ENCODE measurements at regions not wholly inside any gene's neighbourhood (a gene's known extent, or its start where the extent isn't known, plus 50 kb on each side); places are given as distances from the start of the nearest gene placed in this dataset.
A peak's percentile ranks its signal among the peaks of the same experiment; 100 is the strongest.

DNA sequence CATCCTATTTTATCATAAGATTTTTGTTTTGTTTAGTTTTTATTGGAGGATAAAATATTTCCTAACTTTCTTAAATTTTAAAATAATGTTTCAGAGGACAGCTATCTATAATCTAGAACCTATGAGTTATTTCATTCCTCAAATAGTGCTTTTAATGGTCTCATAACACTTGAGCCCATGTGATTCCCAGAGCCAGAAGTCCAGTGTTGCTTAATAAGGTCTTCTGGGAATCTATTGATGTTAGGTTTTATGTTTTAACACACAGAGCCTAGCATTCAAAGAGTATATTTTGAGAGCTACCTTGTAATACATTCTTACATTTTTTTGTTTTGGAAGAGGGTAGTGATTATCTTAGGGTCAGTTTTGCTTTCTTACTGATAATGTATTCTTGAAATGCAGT, 200.2 kb downstream of the CENPW start:
- Mint-ChIP-seq H3K27ac (no peak overlapping the region), H3K4me3 (no peak overlapping the region), H3K27me3 (ENCODE audit: low read depth) (no peaks in the 10 kb centered on the region), H3K36me3 (peaks cover 6% of the 10 kb centered on the region), H3K4me1 (peaks cover 48% of the 10 kb centered on the region), H3K9me3 (peaks cover 12% of the 10 kb centered on the region)
- no peak for DNase-seq (ENCODE audit: low spot score in 2 of 2, unreplicated experiment in 2 of 2)
- TF ChIP-seq, protein P1, sequence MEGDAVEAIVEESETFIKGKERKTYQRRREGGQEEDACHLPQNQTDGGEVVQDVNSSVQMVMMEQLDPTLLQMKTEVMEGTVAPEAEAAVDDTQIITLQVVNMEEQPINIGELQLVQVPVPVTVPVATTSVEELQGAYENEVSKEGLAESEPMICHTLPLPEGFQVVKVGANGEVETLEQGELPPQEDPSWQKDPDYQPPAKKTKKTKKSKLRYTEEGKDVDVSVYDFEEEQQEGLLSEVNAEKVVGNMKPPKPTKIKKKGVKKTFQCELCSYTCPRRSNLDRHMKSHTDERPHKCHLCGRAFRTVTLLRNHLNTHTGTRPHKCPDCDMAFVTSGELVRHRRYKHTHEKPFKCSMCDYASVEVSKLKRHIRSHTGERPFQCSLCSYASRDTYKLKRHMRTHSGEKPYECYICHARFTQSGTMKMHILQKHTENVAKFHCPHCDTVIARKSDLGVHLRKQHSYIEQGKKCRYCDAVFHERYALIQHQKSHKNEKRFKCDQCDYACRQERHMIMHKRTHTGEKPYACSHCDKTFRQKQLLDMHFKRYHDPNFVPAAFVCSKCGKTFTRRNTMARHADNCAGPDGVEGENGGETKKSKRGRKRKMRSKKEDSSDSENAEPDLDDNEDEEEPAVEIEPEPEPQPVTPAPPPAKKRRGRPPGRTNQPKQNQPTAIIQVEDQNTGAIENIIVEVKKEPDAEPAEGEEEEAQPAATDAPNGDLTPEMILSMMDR (IDR thresholded peaks at IDR 0.05; ENCODE audit: unreplicated experiment): no peak

DNA sequence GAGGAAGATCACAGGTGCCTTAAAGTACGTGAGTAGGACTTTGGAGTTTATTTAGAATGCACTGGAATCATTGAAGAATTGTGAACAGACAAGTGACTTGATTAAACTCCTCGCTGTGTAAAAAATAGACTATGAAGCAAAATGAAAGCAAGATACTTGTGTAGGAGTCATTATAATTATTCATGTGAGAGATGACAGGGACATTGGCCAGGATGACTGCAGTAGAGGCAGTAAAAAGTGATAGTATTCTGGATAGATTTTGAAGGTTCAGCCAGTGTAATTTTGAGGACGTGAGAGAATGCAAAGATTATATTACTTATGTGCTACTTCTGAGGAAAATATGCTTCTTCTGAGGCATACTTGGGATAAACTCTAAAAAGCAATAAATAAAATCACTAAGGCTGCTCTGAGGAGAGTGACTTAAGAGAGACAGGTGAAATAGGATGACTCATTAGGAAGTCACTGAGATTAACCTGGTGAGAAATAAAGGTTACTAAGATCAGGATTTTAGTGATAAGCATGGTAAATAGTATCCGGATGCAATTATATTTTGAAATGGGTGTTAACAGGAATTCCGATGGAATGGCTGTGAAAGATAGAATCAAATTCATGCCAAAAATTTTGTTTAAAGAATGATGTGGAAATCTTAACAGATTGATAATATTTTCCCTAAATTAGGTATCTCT, 202.0 kb downstream of the CENPW start:
- TF ChIP-seq, protein P1 (IDR thresholded peaks at IDR 0.05; ENCODE audit: unreplicated experiment): no peak
- no peak overlapping the region for H3K4me3 Mint-ChIP-seq
- peaks cover 15% of the 10 kb centered on the region for H3K9me3 Mint-ChIP-seq
- peaks cover 42% of the 10 kb centered on the region for H3K4me1 Mint-ChIP-seq
- no peaks in the 10 kb centered on the region for H3K27me3 Mint-ChIP-seq (ENCODE audit: low read depth)
- no peak for DNase-seq (ENCODE audit: low spot score in 2 of 2, unreplicated experiment in 2 of 2)
- H3K36me3 Mint-ChIP-seq: peaks cover 6% of the 10 kb centered on the region
- peak overlapping the region; percentile 2 for H3K27ac Mint-ChIP-seq

DNA sequence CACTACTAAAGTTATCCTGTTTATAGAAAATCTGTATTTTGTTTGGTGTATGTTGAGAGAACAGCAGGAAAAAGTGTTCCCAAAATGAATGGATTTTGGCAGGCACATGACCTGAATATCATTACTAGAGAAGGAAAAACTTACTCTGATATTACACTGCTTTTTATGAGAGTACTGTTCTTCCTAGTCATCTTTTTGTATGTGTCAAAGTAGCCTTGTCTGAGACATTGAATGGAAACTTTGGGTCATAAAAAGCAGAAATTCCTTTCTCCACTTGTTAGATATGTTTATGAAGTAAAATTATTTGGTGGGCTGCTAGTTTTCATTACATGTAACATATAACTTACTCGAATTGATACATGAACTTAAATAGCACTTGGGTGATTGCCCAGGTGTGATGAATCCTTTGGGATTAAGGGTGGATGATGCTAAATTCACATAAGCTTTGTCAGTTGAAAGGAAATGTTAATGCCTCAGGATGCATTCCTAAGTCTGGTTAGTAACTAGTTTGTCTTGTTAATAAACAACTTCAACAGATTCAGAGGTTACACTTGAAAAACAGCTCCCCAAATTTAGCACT, 206.7 kb downstream of the CENPW start:
- peaks cover 6% of the 10 kb centered on the region for H3K36me3 Mint-ChIP-seq
- peak overlapping the region; percentile 72 for H3K27ac Mint-ChIP-seq
- peaks cover 20% of the 10 kb centered on the region for H3K4me1 Mint-ChIP-seq
- no peaks in the 10 kb centered on the region for H3K27me3 Mint-ChIP-seq (ENCODE audit: low read depth)
- peaks cover 29% of the 10 kb centered on the region for H3K9me3 Mint-ChIP-seq
- no peak for DNase-seq (ENCODE audit: low spot score in 2 of 2, unreplicated experiment in 2 of 2)
- no peak overlapping the region for H3K4me3 Mint-ChIP-seq
- TF ChIP-seq, protein P1 (IDR thresholded peaks at IDR 0.05; ENCODE audit: unreplicated experiment): no peak

DNA sequence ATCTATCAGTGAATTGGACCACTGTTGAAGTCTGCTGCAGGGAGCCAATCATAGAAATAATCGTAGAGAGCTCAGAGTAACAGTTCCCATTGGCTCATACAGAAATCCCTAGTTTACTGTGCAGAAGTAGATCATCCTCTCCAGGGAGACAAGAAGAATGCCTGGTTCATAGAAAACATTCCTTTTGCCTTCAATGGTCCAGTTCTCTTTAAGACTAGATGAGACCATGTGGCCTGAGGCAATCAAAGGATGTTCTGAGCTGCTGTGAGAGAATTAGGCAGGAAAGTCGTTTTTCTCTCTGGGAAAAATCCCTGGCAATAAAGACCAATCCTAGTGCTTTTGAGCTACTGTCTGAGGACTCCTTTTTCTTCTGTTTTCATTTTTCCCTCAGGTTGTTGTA, 208.4 kb downstream of the CENPW start:
- Mint-ChIP-seq H3K27ac (no peak overlapping the region), H3K9me3 (peaks cover 28% of the 10 kb centered on the region), H3K27me3 (ENCODE audit: low read depth) (no peaks in the 10 kb centered on the region), H3K4me3 (no peak overlapping the region), H3K4me1 (peaks cover 15% of the 10 kb centered on the region), H3K36me3 (peaks cover 6% of the 10 kb centered on the region)
- no peak for DNase-seq (ENCODE audit: low spot score in 2 of 2, unreplicated experiment in 2 of 2)
- TF ChIP-seq, protein P1 (IDR thresholded peaks at IDR 0.05; ENCODE audit: unreplicated experiment): no peak

DNA sequence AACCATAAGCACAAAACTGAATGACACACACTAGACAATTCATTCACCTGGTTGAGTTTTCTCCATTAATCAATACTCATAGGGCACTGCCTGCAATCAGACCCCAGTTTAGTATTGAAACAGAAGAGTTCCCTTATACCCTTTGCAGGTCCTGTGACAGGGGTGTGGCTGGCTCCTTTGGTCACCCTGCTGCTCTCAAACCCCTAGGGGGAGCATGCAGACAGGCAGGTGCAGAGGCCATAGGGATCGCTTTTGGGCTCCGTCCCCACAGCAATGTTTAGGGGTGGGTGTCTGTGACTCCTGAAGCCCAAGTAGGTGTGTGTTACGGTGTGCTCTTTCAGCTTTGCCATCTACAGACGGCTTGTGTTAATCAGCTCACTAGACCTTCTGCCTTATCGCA, 210.4 kb downstream of the CENPW start:
- Mint-ChIP-seq H3K27me3 (ENCODE audit: low read depth) (no peaks in the 10 kb centered on the region), H3K4me1 (peaks cover 12% of the 10 kb centered on the region), H3K9me3 (peaks cover 17% of the 10 kb centered on the region), H3K36me3 (no peaks in the 10 kb centered on the region), H3K27ac (no peak overlapping the region), H3K4me3 (no peak overlapping the region)
- DNase-seq (ENCODE audit: low spot score in 2 of 2, unreplicated experiment in 2 of 2): no peak
- TF ChIP-seq, protein P1 (IDR thresholded peaks at IDR 0.05; ENCODE audit: unreplicated experiment): no peak

Measured in mesothelial cell of epicardium (in vitro differentiated cells).